ENCODE measurements at regions not wholly inside any gene's neighbourhood (a gene's known extent, or its start where the extent isn't known, plus 50 kb on each side); places are given as distances from the start of the nearest gene placed in this dataset.

DNA sequence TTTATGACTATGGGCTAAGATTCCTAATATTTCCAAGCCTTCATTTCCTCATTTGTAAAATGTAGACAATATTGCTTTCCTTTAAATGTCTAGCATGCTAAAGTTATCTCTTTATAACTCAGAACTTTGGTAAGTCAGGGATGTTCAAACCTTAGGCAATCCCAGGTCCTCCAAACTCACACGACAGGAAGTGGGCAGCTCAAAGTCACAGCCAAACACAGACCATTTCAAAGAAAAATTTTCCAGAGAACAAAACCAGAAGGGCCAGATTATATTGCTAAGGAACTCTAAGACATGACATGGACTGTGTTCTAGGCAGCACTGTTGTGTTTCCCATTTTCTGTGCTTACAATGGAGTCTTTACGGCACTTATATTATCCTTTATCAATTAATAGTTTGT lies 87.8 kb upstream of the DYNC1I1 start:
- TF ChIP-seq, protein P1, sequence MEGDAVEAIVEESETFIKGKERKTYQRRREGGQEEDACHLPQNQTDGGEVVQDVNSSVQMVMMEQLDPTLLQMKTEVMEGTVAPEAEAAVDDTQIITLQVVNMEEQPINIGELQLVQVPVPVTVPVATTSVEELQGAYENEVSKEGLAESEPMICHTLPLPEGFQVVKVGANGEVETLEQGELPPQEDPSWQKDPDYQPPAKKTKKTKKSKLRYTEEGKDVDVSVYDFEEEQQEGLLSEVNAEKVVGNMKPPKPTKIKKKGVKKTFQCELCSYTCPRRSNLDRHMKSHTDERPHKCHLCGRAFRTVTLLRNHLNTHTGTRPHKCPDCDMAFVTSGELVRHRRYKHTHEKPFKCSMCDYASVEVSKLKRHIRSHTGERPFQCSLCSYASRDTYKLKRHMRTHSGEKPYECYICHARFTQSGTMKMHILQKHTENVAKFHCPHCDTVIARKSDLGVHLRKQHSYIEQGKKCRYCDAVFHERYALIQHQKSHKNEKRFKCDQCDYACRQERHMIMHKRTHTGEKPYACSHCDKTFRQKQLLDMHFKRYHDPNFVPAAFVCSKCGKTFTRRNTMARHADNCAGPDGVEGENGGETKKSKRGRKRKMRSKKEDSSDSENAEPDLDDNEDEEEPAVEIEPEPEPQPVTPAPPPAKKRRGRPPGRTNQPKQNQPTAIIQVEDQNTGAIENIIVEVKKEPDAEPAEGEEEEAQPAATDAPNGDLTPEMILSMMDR (IDR thresholded peaks at IDR 0.05; ENCODE audit: low read depth, low read length, missing control alignments), result no peak
- in situ Hi-C loops (cut with HindIII; ENCODE audit: low sequenced_read_pairs), result loop anchor here (25.0 kb wide), 2 partner anchors 1247 to 1397 kb away; no protein-coding TSS in a partner anchor
- no peak overlapping the region for H3K4me3 ChIP-seq (ENCODE audit: low read depth, low read length)
- DNase-seq (ENCODE audit: low read depth), result no peak

DNA sequence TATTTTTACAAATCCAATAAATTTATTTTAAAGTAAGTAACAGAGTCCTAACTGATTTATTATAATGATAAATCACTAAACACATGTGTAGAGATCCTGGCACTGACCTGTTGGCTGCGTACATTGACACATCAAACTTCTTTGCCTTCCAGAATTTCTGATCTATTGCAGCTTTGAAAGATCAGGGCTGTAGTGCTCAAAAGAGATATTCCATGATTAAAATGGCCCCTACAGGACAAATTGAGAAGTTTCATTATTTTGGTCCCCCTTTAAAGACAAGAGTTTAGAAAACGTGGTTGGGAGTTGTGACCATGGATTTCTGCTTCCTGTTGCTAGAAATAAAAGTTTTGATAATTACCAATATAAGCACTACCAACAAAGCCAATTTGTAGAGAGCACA lies 87.7 kb upstream of the PDK4 start:
- in situ Hi-C loops (cut with HindIII; ENCODE audit: low sequenced_read_pairs), result loop anchor here (25.0 kb wide), 2 partner anchors 1247 to 1397 kb away; no protein-coding TSS in a partner anchor
- peak; percentile 3 for DNase-seq (ENCODE audit: low read depth)

DNA sequence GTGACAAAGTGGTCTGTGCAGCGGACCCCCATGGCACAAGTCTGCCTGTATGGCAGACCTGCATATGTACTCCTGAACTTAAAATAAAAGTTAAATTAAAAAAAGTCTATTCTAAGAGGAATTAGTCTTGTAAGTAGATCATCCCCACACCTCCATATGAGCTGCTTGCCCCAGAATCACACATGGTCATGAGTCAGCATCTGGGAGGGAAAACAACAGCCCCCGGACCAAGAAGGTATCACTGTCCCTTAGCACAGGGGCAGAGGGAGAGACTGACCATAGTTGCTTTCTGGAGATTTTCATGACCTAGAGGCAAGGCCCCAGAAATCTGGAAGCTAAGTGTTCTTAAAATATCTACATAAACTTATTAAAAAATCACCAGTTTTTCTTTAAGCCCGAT lies 86.6 kb upstream of the PDK4 start:
- no peak overlapping the region for H3K4me3 ChIP-seq (ENCODE audit: low read depth, low read length)
- in situ Hi-C loops (cut with HindIII; ENCODE audit: low sequenced_read_pairs), result loop anchor here (25.0 kb wide), 2 partner anchors 1246 to 1396 kb away; no protein-coding TSS in a partner anchor
- TF ChIP-seq, protein P1 (IDR thresholded peaks at IDR 0.05; ENCODE audit: low read depth, low read length, missing control alignments), result no peak
- DNase-seq (ENCODE audit: low read depth), result no peak

More for the DNA sequence above, 87.7 kb upstream of the PDK4 start:
- TF ChIP-seq, protein P1 (IDR thresholded peaks at IDR 0.05; ENCODE audit: low read depth, low read length, missing control alignments), result peak; percentile 49
- H3K4me3 ChIP-seq (ENCODE audit: low read depth, low read length), result no peak overlapping the region

DNA sequence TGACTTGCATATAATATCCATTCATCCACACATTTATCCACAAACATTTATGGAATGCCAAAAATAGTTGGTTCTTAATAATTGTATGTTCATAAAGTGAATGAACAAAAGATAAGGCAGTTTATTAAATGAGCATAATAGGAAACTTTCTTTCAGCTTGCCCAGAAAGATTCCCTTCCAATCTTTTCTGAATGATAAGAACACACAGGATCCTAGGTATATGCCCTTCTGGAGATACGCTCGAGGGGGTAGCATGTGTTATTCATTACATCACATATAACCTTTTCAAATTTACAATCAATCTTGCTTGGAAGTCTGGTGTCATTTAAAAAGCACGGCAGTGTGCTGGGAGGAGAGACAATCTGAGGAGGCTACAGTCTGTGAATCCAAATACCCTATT lies 80.4 kb upstream of the PDK4 start:
- TF ChIP-seq, protein P1 (IDR thresholded peaks at IDR 0.05; ENCODE audit: low read depth, low read length, missing control alignments), result no peak
- no peak for DNase-seq (ENCODE audit: low read depth)
- in situ Hi-C loops (cut with HindIII; ENCODE audit: low sequenced_read_pairs), result loop anchor here (25.0 kb wide), 2 partner anchors 1239 to 1389 kb away; no protein-coding TSS in a partner anchor
- H3K4me3 ChIP-seq (ENCODE audit: low read depth, low read length), result no peak overlapping the region

DNA sequence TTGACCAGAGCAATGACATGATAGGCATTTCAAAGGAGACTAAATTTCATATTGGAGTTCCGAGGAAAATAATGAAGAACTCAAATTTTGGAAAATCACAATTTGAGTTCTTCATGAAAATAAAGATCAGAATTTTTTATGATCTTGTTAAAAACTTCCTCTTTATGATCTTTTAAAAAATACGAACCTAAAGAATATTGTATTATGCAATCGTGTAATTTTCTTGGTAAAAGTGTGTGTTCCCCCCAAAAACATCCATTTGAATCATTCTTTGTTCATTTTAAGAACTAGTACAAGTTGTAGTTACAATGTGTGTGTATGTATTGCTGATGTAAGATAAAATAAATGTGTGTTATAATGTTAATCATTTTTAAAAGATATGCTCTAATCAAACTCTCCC lies 79.3 kb upstream of the PDK4 start:
- TF ChIP-seq, protein P1 (IDR thresholded peaks at IDR 0.05; ENCODE audit: low read depth, low read length, missing control alignments), result no peak
- no peak overlapping the region for H3K4me3 ChIP-seq (ENCODE audit: low read depth, low read length)
- no peak for DNase-seq (ENCODE audit: low read depth)
- in situ Hi-C loops (cut with HindIII; ENCODE audit: low sequenced_read_pairs), result loop anchor here (25.0 kb wide), 2 partner anchors 1238 to 1388 kb away; no protein-coding TSS in a partner anchor

DNA sequence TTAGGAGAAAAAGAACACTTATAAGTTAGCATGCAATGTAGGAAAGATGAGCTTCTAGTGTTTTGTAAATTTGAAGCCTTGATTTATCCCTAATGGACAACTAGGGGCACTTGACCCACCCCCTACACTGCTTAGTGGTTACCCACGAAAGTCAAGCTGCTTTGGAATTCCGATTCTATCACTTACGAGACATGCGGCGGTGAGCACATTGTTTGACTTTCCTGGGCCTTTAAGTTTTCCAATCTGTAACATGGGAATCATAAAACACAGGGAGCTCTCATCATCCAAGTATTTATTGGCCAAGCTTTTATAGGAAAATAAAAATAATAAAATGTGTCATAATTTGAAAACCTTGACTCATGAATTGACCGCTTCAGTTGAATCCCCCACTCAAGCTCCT lies 78.7 kb upstream of the PDK4 start:
- in situ Hi-C loops (cut with HindIII; ENCODE audit: low sequenced_read_pairs), result loop anchor here (25.0 kb wide), 2 partner anchors 1238 to 1388 kb away; no protein-coding TSS in a partner anchor
- TF ChIP-seq, protein P1 (IDR thresholded peaks at IDR 0.05; ENCODE audit: low read depth, low read length, missing control alignments), result no peak
- DNase-seq (ENCODE audit: low read depth), result no peak
- H3K4me3 ChIP-seq (ENCODE audit: low read depth, low read length), result no peak overlapping the region
